MM.1S (cell line): ENCODE measurements at regions not wholly inside any gene's neighbourhood (a gene's known extent, or its start where the extent isn't known, plus 50 kb on each side); places are given as distances from the start of the nearest gene placed in this dataset.

Experiments used
- DNase-seq: peaks from one replicate; pipeline ENCODE4 v3.0.0-alpha.2; 2015
- H2AFZ ChIP-seq: fragments of 300-600 bp; sonication (generic); 2 replicates; pipeline ENCODE4 v1.6.0; 2016; ENCODE audit warnings: antibody characterized with exemption, low read length
- H3F3A ChIP-seq: fragments of 300-600 bp; sonication (generic); 2 replicates; pipeline ENCODE4 v1.6.1; 2016; ENCODE audit warnings: mild to moderate bottlenecking, antibody characterized with exemption, low read length, moderate library complexity, mixed read lengths; ENCODE audit not compliant: insufficient read depth
- H3K27ac ChIP-seq: fragments of 300-600 bp; sonication (generic); 2 replicates; pipeline ENCODE4 v1.5.1; 2016; ENCODE audit warnings: mild to moderate bottlenecking, low read length
- H3K27me3 ChIP-seq: fragments of 300-600 bp; sonication (generic); replicated peaks from 2 replicates; pipeline ENCODE4 v1.6.0; 2016; ENCODE audit warnings: low read length; ENCODE audit not compliant: insufficient read depth
- H3K36me3 ChIP-seq: fragments of 300-600 bp; sonication (generic); replicated peaks from 2 replicates; pipeline ENCODE4 v1.6.1; 2016; ENCODE audit warnings: mild to moderate bottlenecking, low read length, mixed read lengths; ENCODE audit not compliant: insufficient read depth
- H3K4me1 ChIP-seq: fragments of 300-600 bp; sonication (generic); 2 replicates; pipeline ENCODE4 v1.6.1; 2016; ENCODE audit warnings: low read length, mixed read lengths
- H3K4me2 ChIP-seq: fragments of 300-600 bp; sonication (generic); 2 replicates; pipeline ENCODE4 v1.6.0; 2016; ENCODE audit warnings: low read depth, low read length
- H3K4me3 ChIP-seq: fragments of 300-600 bp; sonication (generic); 2 replicates; pipeline ENCODE4 v1.5.1; 2016; ENCODE audit warnings: low read length, mixed read lengths
- H3K79me2 ChIP-seq: fragments of 300-600 bp; sonication (generic); 2 replicates; pipeline ENCODE4 v1.6.1; 2016; ENCODE audit warnings: mixed run types, low read length, mixed read lengths
- H3K9ac ChIP-seq: fragments of 300-600 bp; sonication (generic); 2 replicates; pipeline ENCODE4 v1.6.1; 2016; ENCODE audit warnings: low read length, mixed read lengths
- H3K9me2 ChIP-seq: fragments of 300-600 bp; sonication (generic); replicated peaks from 2 replicates; pipeline ENCODE4 v1.6.1; 2016; ENCODE audit warnings: mild to moderate bottlenecking, low read length, mixed read lengths; ENCODE audit not compliant: insufficient read depth
- H3K9me3 ChIP-seq: fragments of 300-600 bp; sonication (generic); replicated peaks from 2 replicates; pipeline ENCODE4 v1.6.1; 2016; ENCODE audit warnings: mild to moderate bottlenecking, low read length, mixed read lengths; ENCODE audit not compliant: insufficient read depth
- H4K20me1 ChIP-seq: fragments of 300-600 bp; sonication (generic); 2 replicates; pipeline ENCODE4 v1.6.1; 2016; ENCODE audit warnings: mild to moderate bottlenecking, low read length, moderate library complexity, mixed read lengths; ENCODE audit not compliant: insufficient read depth
- EZH2 ChIP-seq: fragments of 300-600 bp; sonication (generic); optimal IDR thresholded peaks from 2 replicates; pipeline ENCODE3; 2017; ENCODE audit warnings: low read depth, mild to moderate bottlenecking, antibody characterized with exemption, low read length, mixed read lengths
- EZH2phosphoT487 ChIP-seq: fragments of 300-600 bp; sonication (generic); IDR thresholded peaks from 2 replicates; pipeline ENCODE4 v1.6.1; 2018; ENCODE audit warnings: antibody characterized with exemption, low read length
- TF ChIP-seq, protein P1 (sequence below): fragments of 300-600 bp; sonication (generic); IDR thresholded peaks from 2 replicates; pipeline ENCODE4 v1.5.1; 2016; ENCODE audit warnings: antibody characterized with exemption, low read length, mixed read lengths

DNA sequence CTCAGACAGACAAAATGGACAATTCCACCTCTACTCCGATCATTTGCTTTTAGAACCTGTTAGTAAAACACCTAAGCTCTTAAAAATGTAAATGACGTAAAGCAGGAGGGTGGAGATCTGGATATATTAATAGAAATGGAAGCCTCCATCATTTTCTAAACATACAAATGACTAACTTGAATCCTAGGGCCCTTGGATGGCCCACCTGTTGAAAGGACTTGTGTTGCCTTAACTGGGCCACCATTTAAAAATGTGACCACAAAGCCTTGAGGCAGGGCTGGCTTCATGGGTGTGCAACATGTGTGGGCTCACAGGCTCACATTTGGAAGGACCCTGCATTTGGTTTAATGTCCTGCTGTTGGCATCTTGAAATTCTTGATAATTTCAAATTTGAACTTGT is 131.5 kb upstream of the PRMT8 start:
- H4K20me1 ChIP-seq = no peaks in the 10 kb centered on the region
- no peak overlapping the region for H3K4me2 ChIP-seq
- H3K9ac ChIP-seq = no peak overlapping the region
- TF ChIP-seq EZH2phosphoT487 (no peak), EZH2 (no peak)
- TF ChIP-seq, protein P1, sequence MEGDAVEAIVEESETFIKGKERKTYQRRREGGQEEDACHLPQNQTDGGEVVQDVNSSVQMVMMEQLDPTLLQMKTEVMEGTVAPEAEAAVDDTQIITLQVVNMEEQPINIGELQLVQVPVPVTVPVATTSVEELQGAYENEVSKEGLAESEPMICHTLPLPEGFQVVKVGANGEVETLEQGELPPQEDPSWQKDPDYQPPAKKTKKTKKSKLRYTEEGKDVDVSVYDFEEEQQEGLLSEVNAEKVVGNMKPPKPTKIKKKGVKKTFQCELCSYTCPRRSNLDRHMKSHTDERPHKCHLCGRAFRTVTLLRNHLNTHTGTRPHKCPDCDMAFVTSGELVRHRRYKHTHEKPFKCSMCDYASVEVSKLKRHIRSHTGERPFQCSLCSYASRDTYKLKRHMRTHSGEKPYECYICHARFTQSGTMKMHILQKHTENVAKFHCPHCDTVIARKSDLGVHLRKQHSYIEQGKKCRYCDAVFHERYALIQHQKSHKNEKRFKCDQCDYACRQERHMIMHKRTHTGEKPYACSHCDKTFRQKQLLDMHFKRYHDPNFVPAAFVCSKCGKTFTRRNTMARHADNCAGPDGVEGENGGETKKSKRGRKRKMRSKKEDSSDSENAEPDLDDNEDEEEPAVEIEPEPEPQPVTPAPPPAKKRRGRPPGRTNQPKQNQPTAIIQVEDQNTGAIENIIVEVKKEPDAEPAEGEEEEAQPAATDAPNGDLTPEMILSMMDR = no peak
- H3K79me2 ChIP-seq = no peaks in the 10 kb centered on the region
- no peaks in the 10 kb centered on the region for H3K4me1 ChIP-seq
- no peaks in the 10 kb centered on the region for H3K9me3 ChIP-seq
- H2AFZ ChIP-seq = no peak overlapping the region
- H3F3A ChIP-seq = no peaks in the 10 kb centered on the region
- no peak overlapping the region for H3K4me3 ChIP-seq
- no peak overlapping the region for H3K27ac ChIP-seq
- H3K9me2 ChIP-seq = no peaks in the 10 kb centered on the region
- H3K36me3 ChIP-seq = no peaks in the 10 kb centered on the region
- peaks cover 37% of the 10 kb centered on the region for H3K27me3 ChIP-seq
- no peak for DNase-seq

DNA sequence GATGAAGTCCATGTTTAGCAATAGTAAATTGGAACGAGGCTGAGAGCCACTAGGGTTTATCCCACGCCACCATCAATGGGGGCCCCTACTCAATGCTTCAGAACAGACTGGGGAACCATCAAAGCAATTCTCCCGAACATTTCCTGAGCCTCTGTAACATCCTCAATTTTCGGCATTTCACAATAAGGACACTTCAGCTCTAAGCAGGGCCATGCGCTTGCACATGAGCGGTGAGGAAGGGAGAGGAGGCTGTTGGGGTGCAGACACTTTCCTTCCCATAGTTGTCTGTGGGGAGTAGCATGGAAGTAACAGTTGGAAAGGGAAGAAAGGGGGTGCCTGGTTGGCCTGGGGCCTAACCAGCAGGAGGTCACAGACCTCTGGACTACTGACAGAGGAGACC is 129.9 kb upstream of the PRMT8 start:
- Histone ChIP-seq H3K9ac (no peak overlapping the region), H3K27ac (no peak overlapping the region), H4K20me1 (no peaks in the 10 kb centered on the region), H3K9me3 (no peaks in the 10 kb centered on the region), H3K27me3 (peaks cover 35% of the 10 kb centered on the region), H3K4me1 (no peaks in the 10 kb centered on the region), H3K4me3 (no peak overlapping the region), H3K9me2 (no peaks in the 10 kb centered on the region), H3K79me2 (no peaks in the 10 kb centered on the region), H3F3A (no peaks in the 10 kb centered on the region), H3K4me2 (no peak overlapping the region), H3K36me3 (no peaks in the 10 kb centered on the region), H2AFZ (no peak overlapping the region)
- TF ChIP-seq EZH2 (no peak), EZH2phosphoT487 (no peak)
- TF ChIP-seq, protein P1 = no peak
- DNase-seq = no peak

GRCh38 chr12:3362737-3363136 is 128.3 kb upstream of the PRMT8 start:
- no peak for DNase-seq

DNA sequence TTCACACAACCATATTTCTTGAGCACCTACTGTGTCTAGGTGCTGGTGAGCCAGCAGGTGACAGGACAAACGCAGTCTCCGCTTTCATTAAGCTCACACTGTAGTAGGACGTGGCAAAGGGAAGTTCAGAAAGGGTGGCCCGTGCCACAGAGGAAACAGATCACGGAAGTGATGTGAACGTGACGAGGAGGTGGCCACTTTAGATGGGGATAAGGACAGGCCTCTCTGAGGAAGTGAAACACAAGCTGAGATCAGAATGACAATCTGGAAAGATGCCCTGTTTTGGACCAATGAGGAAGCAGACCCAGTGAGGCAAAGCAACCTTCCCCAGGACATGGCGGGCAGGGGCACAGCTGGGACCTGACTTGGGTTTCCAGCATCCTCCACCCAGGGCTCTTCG is 127.4 kb upstream of the PRMT8 start:
- H3K4me2 ChIP-seq = no peak overlapping the region
- no peaks in the 10 kb centered on the region for H4K20me1 ChIP-seq
- H3K9me2 ChIP-seq = no peaks in the 10 kb centered on the region
- no peaks in the 10 kb centered on the region for H3F3A ChIP-seq
- no peak for DNase-seq
- no peaks in the 10 kb centered on the region for H3K79me2 ChIP-seq
- no peak overlapping the region for H2AFZ ChIP-seq
- H3K9ac ChIP-seq = no peak overlapping the region
- H3K27me3 ChIP-seq = peaks cover 53% of the 10 kb centered on the region
- H3K4me3 ChIP-seq = no peak overlapping the region
- H3K4me1 ChIP-seq = no peaks in the 10 kb centered on the region
- TF ChIP-seq, protein P1 = no peak
- TF ChIP-seq EZH2 = no peak
- TF ChIP-seq EZH2phosphoT487 = no peak
- no peak overlapping the region for H3K27ac ChIP-seq
- no peaks in the 10 kb centered on the region for H3K36me3 ChIP-seq
- no peaks in the 10 kb centered on the region for H3K9me3 ChIP-seq

More at GRCh38 chr12:3362737-3363136, 128.3 kb upstream of the PRMT8 start:
- H3K9me3 ChIP-seq = no peaks in the 10 kb centered on the region
- peaks cover 48% of the 10 kb centered on the region for H3K27me3 ChIP-seq
- no peak overlapping the region for H2AFZ ChIP-seq
- H3K4me3 ChIP-seq = no peak overlapping the region
- H3K27ac ChIP-seq = no peak overlapping the region
- H3K4me2 ChIP-seq = no peak overlapping the region
- no peaks in the 10 kb centered on the region for H3K36me3 ChIP-seq
- no peak for TF ChIP-seq EZH2
- H3F3A ChIP-seq = no peaks in the 10 kb centered on the region
- H3K4me1 ChIP-seq = no peaks in the 10 kb centered on the region
- no peaks in the 10 kb centered on the region for H3K79me2 ChIP-seq
- no peaks in the 10 kb centered on the region for H3K9me2 ChIP-seq
- no peaks in the 10 kb centered on the region for H4K20me1 ChIP-seq
- H3K9ac ChIP-seq = no peak overlapping the region
